Inferior parietal cortex (tissue), 1 donor: ENCODE measurements at regions not wholly inside any gene's neighbourhood (a gene's known extent, or its start where the extent isn't known, plus 50 kb on each side); places are given as distances from the start of the nearest gene placed in this dataset.

Source experiments
- DNase-seq: peaks from one replicate; pipeline ENCODE4 v3.0.0-alpha.2; 2016; ENCODE audit errors: extremely low spot score

- DNase-seq = no peak
Observed at GRCh38 chr12:95607642-95608041, 56.4 kb upstream of the USP44 start.

GRCh38 chr12:95605875-95606274, 54.6 kb upstream of the USP44 start:
- DNase-seq = no peak

- no peak for DNase-seq
Observed at GRCh38 chr12:95605087-95605486, 53.8 kb upstream of the USP44 start.

- DNase-seq = no peak
Observed at GRCh38 chr12:95603351-95604145, 52.3 kb upstream of the USP44 start.

- peak; percentile 51 for DNase-seq
Observed at GRCh38 chr12:95601091-95601961, 50.0 kb upstream of the USP44 start.
